LNCAP (cell line): ENCODE measurements at regions not wholly inside any gene's neighbourhood (a gene's known extent, or its start where the extent isn't known, plus 50 kb on each side); places are given as distances from the start of the nearest gene placed in this dataset.

ENCODE experiments used
- CTCF ChIP-seq: fragments of 450-650 bp; IDR thresholded peaks from 2 replicates; pipeline ENCODE4 v1.5.1; 2017; ENCODE audit warnings: mild to moderate bottlenecking

GRCh38 chr5:88557131-88557530 lies 288.5 kb upstream of the TMEM161B start:
- no peak for TF ChIP-seq CTCF

- TF ChIP-seq CTCF = no peak
Observed at GRCh38 chr5:88556406-88556805, 287.8 kb upstream of the TMEM161B start.

GRCh38 chr5:88555674-88556073 lies 287.0 kb upstream of the TMEM161B start:
- TF ChIP-seq CTCF = no peak

GRCh38 chr5:88553986-88554385 lies 285.3 kb upstream of the TMEM161B start:
- TF ChIP-seq CTCF = no peak

GRCh38 chr5:88553136-88553875 lies 284.7 kb upstream of the TMEM161B start:
- TF ChIP-seq CTCF = no peak

GRCh38 chr5:88552426-88552825 lies 283.8 kb upstream of the TMEM161B start:
- TF ChIP-seq CTCF = no peak

GRCh38 chr5:88551724-88552345 lies 283.2 kb upstream of the TMEM161B start:
- TF ChIP-seq CTCF = no peak
